CD14-positive monocyte (primary cell): ENCODE measurements at regions not wholly inside any gene's neighbourhood (a gene's known extent, or its start where the extent isn't known, plus 50 kb on each side); places are given as distances from the start of the nearest gene placed in this dataset.

Experiments
- DNase-seq, 3 donors: peaks; one replicate each; pipeline ENCODE4 v3.0.0-alpha.2; 2011 to 2022
- H2AFZ ChIP-seq: 2 replicates; pipeline ENCODE4 v1.6.0; 2012; ENCODE audit warnings: mild to moderate bottlenecking, low read depth, low read length, inconsistent platforms; ENCODE audit not compliant: insufficient read depth, poor library complexity, severe bottlenecking
- H3K27ac ChIP-seq, 2 donors: 1 replicate in 1 of 2; 2 replicates in 1 of 2; pipeline ENCODE4 v1.5.1; 2012 to 2013; ENCODE audit warnings: low read length in 2 of 2, control low read depth in 1 of 2, inconsistent platforms in 1 of 2, low read depth in 1 of 2, mild to moderate bottlenecking in 1 of 2
- H3K27me3 ChIP-seq, 2 donors: one replicate each; pipeline versions ENCODE4 v1.6.0 to v1.6.1; 2011 to 2013; ENCODE audit warnings: low read length in 2 of 2; ENCODE audit not compliant: control insufficient read depth in 2 of 2, insufficient read depth in 2 of 2
- H3K36me3 ChIP-seq, 2 donors: replicated peaks in 1 of 2; 1 replicate in 1 of 2; 2 replicates in 1 of 2; pipeline versions ENCODE4 v1.5.1 to v1.6.1; 2012 to 2013; ENCODE audit warnings: low read length in 2 of 2, control low read depth in 1 of 2, inconsistent platforms in 1 of 2, mild to moderate bottlenecking in 1 of 2; ENCODE audit not compliant: insufficient read depth in 2 of 2, control insufficient read depth in 1 of 2
- H3K4me1 ChIP-seq, 2 donors: 1 replicate in 1 of 2; 2 replicates in 1 of 2; pipeline versions ENCODE4 v1.5.1 to v1.6.1; 2012 to 2013; ENCODE audit warnings: low read length in 2 of 2, control low read depth in 1 of 2, inconsistent platforms in 1 of 2, mild to moderate bottlenecking in 1 of 2, moderate library complexity in 1 of 2; ENCODE audit not compliant: insufficient read depth in 2 of 2, control insufficient read depth in 1 of 2
- H3K4me2 ChIP-seq: replicated peaks from 2 replicates; pipeline ENCODE3; 2012; ENCODE audit warnings: low read length, moderate library complexity, mild to moderate bottlenecking; ENCODE audit not compliant: poor library complexity, severe bottlenecking; ENCODE audit errors: extremely low read depth
- H3K4me3 ChIP-seq, 3 experiments: fragments of 200-600 bp in 1 of 3; sonication (generic) in 1 of 3; replicated peaks in 1 of 3; 1 replicate in 2 of 3; 2 replicates in 1 of 3; pipeline ENCODE4 v1.5.1; 2011 to 2013; ENCODE audit warnings: low read length in 3 of 3, mild to moderate bottlenecking in 3 of 3, control low read depth in 2 of 3, low read depth in 2 of 3, inconsistent platforms in 1 of 3, moderate library complexity in 1 of 3
- H3K79me2 ChIP-seq: 2 replicates; pipeline ENCODE4 v1.6.0; 2012; ENCODE audit warnings: mild to moderate bottlenecking, control low read depth, inconsistent platforms, low read length, moderate library complexity; ENCODE audit not compliant: insufficient read depth
- H3K9ac ChIP-seq: 2 replicates; pipeline ENCODE4 v1.6.0; 2017; ENCODE audit warnings: low read length, mild to moderate bottlenecking; ENCODE audit not compliant: insufficient read depth, poor library complexity, severe bottlenecking
- H3K9me3 ChIP-seq, 2 donors: replicated peaks in 1 of 2; 1 replicate in 1 of 2; 2 replicates in 1 of 2; pipeline versions ENCODE4 v1.5.1 to v1.6.1; 2012 to 2013; ENCODE audit warnings: low read length in 2 of 2, control low read depth in 1 of 2; ENCODE audit not compliant: control insufficient read depth in 1 of 2, insufficient read depth in 1 of 2
- H4K20me1 ChIP-seq: 2 replicates; pipeline ENCODE4 v1.6.0; 2012; ENCODE audit warnings: mild to moderate bottlenecking, low read length, control low read depth, moderate library complexity; ENCODE audit not compliant: insufficient read depth
- H3K27ac Mint-ChIP-seq, 7 donors: one replicate each; pipeline ENCODE4 v1.8.0; 2020; ENCODE audit warnings: mild to moderate bottlenecking in 7 of 7, mixed read lengths in 7 of 7, moderate library complexity in 6 of 7, inconsistent platforms in 2 of 7
- H3K27me3 Mint-ChIP-seq, 3 donors: one replicate each; pipeline ENCODE4 v1.8.0; 2021 to 2022; ENCODE audit warnings: low read depth in 3 of 3, mild to moderate bottlenecking in 3 of 3, mixed read lengths in 3 of 3, moderate library complexity in 3 of 3, inconsistent platforms in 1 of 3
- H3K36me3 Mint-ChIP-seq, 2 donors: one replicate each; pipeline ENCODE4 v1.8.0; 2020; ENCODE audit warnings: mixed read lengths in 2 of 2, inconsistent platforms in 1 of 2, mild to moderate bottlenecking in 1 of 2
- H3K4me1 Mint-ChIP-seq: one replicate; pipeline ENCODE4 v1.8.0; 2020; ENCODE audit warnings: mild to moderate bottlenecking, mixed read lengths
- H3K4me3 Mint-ChIP-seq, 2 donors: one replicate each; pipeline ENCODE4 v1.8.0; 2020; ENCODE audit warnings: mild to moderate bottlenecking in 2 of 2, mixed read lengths in 2 of 2, moderate library complexity in 1 of 2
- H3K9me3 Mint-ChIP-seq, 7 donors: one replicate each; pipeline ENCODE4 v1.8.0; 2020 to 2022; ENCODE audit warnings: mixed read lengths in 7 of 7, mild to moderate bottlenecking in 6 of 7, moderate library complexity in 6 of 7, inconsistent platforms in 2 of 7
- WGBS: methylation state at CpG from one replicate; pipeline ENCODE4 v1.1.5; 2013; ENCODE audit warnings: missing lambda C conversion rate; ENCODE audit not compliant: insufficient coverage; 5-methylcytosine and 5-hydroxymethylcytosine counted together
- intact Hi-C, 2 donors: fragments of 100-400 bp; cut with micrococcal nuclease; formaldehyde crosslinking; loops; one replicate each; pipeline versions ENCODE4 v1.15.0 to v1.15.1; 2023
- TF ChIP-seq, protein P1 (sequence below): fragments of 200-600 bp; IDR thresholded peaks from one replicate; pipeline ENCODE4 v1.8.0; 2022; ENCODE audit warnings: antibody characterized with exemption, mild to moderate bottlenecking

DNA sequence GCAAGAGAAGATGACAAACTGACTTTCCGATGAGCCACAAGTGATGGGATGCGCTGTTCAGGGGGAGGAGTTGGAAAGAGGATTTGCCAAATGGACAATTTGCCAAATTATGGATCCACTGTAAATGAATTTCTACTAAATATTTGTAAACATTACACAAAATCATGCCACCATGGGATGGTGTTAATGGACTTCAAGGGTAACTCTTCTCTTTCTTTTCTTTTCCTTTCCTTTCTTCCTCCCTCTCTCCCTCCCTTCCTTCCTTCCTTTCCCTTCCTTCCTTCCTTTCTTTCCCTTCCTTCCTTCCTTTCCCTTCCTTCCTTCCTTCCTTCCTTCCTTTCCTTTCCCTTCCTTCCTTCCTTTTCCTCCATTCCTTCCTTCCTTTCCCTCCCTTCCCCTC, 76.0 kb upstream of the PEG3 start:
- Mint-ChIP-seq H3K27me3 (peaks cover 0 to 1% (median 1%) of the 10 kb centered on the region in 3 donors), H3K27ac (no peak overlapping the region), H3K4me1 (no peaks in the 10 kb centered on the region), H3K4me3 (no peak overlapping the region), H3K36me3 (no peaks in the 10 kb centered on the region), H3K9me3 (peaks cover 34 to 65% (median 52%) of the 10 kb centered on the region in 7 donors)
- 100% methylated on average over 1 of the region's 2 CpGs for WGBS
- Histone ChIP-seq H3K27ac (no peak overlapping the region), H3K4me3 (no peak overlapping the region), H3K36me3 (no peaks in the 10 kb centered on the region), H3K4me1 (no peaks in the 10 kb centered on the region), H3K9ac (no peak overlapping the region), H3K4me2 (no peak overlapping the region), H2AFZ (no peak overlapping the region), H3K27me3 (no peaks in the 10 kb centered on the region), H4K20me1 (no peaks in the 10 kb centered on the region), H3K9me3 (peaks cover 62 to 74% of the 10 kb centered on the region in 2 donors), H3K79me2 (no peaks in the 10 kb centered on the region)
- intact Hi-C loops, result no loop called here
- DNase-seq, result no peak
- TF ChIP-seq, protein P1, sequence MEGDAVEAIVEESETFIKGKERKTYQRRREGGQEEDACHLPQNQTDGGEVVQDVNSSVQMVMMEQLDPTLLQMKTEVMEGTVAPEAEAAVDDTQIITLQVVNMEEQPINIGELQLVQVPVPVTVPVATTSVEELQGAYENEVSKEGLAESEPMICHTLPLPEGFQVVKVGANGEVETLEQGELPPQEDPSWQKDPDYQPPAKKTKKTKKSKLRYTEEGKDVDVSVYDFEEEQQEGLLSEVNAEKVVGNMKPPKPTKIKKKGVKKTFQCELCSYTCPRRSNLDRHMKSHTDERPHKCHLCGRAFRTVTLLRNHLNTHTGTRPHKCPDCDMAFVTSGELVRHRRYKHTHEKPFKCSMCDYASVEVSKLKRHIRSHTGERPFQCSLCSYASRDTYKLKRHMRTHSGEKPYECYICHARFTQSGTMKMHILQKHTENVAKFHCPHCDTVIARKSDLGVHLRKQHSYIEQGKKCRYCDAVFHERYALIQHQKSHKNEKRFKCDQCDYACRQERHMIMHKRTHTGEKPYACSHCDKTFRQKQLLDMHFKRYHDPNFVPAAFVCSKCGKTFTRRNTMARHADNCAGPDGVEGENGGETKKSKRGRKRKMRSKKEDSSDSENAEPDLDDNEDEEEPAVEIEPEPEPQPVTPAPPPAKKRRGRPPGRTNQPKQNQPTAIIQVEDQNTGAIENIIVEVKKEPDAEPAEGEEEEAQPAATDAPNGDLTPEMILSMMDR, result no peak

DNA sequence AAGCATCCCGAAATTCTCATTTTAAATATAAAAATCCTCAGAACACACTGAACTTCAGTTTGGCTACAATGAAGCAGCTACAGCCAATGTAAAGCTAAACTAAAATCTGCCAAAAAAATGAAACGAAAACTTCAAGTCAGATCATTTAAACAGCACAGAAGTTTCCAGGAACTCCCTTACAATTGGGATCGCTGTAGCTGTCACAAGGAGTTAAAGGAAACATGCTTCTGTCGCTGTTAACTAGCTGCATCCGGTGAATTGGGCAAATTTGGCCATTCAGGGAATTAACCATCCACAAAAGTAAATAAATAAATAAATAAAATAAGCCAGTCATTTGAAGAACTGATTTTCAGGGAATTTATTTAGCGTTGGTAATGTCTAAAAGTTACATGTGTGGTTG, 77.0 kb upstream of the PEG3 start:
- no peak for DNase-seq
- Mint-ChIP-seq H3K27ac (no peak overlapping the region), H3K9me3 (peaks cover 25 to 57% (median 46%) of the 10 kb centered on the region in 7 donors), H3K27me3 (peaks cover 0 to 1% (median 1%) of the 10 kb centered on the region in 3 donors), H3K36me3 (no peaks in the 10 kb centered on the region), H3K4me3 (no peak overlapping the region), H3K4me1 (no peaks in the 10 kb centered on the region)
- intact Hi-C loops, result no loop called here
- Histone ChIP-seq H3K9me3 (peaks cover 52 to 69% of the 10 kb centered on the region in 2 donors), H4K20me1 (no peaks in the 10 kb centered on the region), H3K9ac (no peak overlapping the region), H3K4me1 (no peaks in the 10 kb centered on the region), H3K4me3 (no peak overlapping the region), H3K36me3 (no peaks in the 10 kb centered on the region), H2AFZ (no peak overlapping the region), H3K27me3 (no peaks in the 10 kb centered on the region), H3K79me2 (no peaks in the 10 kb centered on the region), H3K27ac (no peak overlapping the region), H3K4me2 (no peak overlapping the region)
- TF ChIP-seq, protein P1, result no peak
- WGBS, result 76% methylated on average over 3 of the region's 6 CpGs
